Fibroblast of villous mesenchyme (primary cell): ENCODE measurements at regions not wholly inside any gene's neighbourhood (a gene's known extent, or its start where the extent isn't known, plus 50 kb on each side); places are given as distances from the start of the nearest gene placed in this dataset.
A peak's percentile ranks its signal among the peaks of the same experiment; 100 is the strongest.

Experiments used
- DNase-seq: peaks from one replicate; pipeline ENCODE4 v3.0.0-alpha.2; 2010; ENCODE audit warnings: low read depth
- H3K4me3 ChIP-seq: 2 replicates; pipeline ENCODE4 v1.5.1; 2011; ENCODE audit warnings: low read depth, mild to moderate bottlenecking, low read length
- CTCF ChIP-seq: IDR thresholded peaks from 2 replicates; pipeline ENCODE4 v1.5.1; 2012; ENCODE audit warnings: low read depth, mild to moderate bottlenecking, low read length; ENCODE audit not compliant: insufficient read depth

DNA sequence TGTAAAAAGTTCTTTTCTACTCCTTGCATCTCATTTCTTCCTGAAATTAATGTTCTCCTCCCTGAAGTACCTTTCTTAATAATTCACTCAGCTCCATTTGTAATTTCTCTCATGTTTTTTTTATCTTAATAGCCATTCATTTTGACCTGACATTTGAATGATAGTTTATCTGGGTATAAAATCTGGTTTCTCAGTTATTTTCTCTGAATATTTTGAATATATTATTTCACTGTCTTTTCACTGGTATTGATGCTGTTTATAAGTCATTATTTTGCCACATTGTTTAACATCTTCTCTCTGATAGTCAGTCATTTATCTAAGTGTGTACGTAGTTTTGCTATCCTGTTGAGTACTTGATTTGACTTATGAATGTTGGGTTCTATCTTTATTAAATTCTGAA is 68.8 kb upstream of the ARHGAP18 start:
- no peak for TF ChIP-seq CTCF
- no peak overlapping the region for H3K4me3 ChIP-seq
- no peak for DNase-seq

GRCh38 chr6:129777371-129777770 is 67.4 kb upstream of the ARHGAP18 start:
- TF ChIP-seq CTCF = no peak
- no peak for DNase-seq
- H3K4me3 ChIP-seq = no peak overlapping the region

GRCh38 chr6:129776542-129777330 is 66.8 kb upstream of the ARHGAP18 start:
- no peak for DNase-seq
- TF ChIP-seq CTCF = no peak

DNA sequence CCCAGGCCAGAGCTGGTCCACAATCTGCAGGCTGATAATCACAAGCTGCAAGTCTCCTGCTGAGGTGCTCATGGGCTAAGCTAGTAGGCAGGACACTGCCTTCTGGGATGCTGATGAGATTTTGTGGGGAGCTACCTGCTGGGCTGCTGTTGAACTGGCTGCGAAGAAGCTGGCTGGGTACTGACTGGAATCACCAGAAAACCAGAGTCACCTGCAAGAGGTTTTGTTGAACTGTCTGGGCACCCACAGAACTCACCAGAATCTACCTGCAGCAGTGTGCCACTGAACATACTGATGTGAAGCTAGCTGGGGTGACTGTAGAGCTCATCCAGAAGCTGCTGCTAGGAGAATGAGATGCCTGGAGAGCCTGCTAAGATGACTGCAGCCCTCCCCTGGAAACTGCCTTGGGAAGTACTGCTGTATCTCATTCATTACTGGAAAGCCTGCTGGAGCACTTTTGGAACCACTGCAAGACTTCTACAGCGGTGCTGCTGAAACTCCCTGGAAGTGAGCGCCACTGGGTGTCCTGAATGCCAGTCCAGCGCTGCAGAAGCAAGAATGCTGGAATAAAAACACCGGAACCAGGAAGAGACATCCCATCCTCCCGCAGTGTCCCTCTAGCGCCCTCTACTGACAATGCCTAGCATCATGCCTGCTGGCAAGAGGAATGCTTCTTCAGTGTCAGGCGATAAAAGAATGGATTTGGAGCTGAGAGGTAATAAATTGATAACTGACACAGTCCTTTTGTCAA is 64.9 kb upstream of the ARHGAP18 start:
- peak; percentile 86 for DNase-seq
- TF ChIP-seq CTCF = peak; percentile 100
- H3K4me3 ChIP-seq = no peak overlapping the region

More at GRCh38 chr6:129776542-129777330, 66.8 kb upstream of the ARHGAP18 start:
- no peak overlapping the region for H3K4me3 ChIP-seq

DNA sequence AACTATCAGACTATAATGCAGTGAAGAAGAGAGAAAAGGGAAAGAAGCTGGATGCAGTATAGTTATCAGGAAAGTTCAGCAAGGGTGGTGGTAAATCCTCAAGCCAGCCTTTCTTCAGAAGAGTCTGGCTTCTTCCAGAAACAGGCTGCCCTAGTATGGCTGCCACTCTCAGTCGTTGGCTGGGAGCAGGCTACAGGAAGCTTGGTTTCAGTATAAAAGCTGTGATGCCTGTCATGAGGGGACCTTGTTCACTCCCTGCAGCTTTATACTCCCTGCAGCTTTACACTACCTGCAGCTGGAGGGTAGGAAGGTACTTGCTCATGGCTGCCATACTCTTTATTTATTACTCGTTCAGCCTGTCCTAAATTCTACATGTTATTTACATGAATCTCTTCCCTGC is 63.3 kb upstream of the ARHGAP18 start:
- no peak for DNase-seq
- H3K4me3 ChIP-seq = no peak overlapping the region
- TF ChIP-seq CTCF = no peak

GRCh38 chr6:129771678-129772077 is 61.7 kb upstream of the ARHGAP18 start:
- no peak overlapping the region for H3K4me3 ChIP-seq
- DNase-seq = no peak
- no peak for TF ChIP-seq CTCF
